DLD1 (cell line): ENCODE measurements at regions not wholly inside any gene's neighbourhood (a gene's known extent, or its start where the extent isn't known, plus 50 kb on each side); places are given as distances from the start of the nearest gene placed in this dataset.

ENCODE experiments used
- in situ Hi-C: cut with HindIII; loops from 2 replicates; pipeline ENCODE4 v1.10.0; 2017; ENCODE audit warnings: low sequenced_read_pairs

- in situ Hi-C loops = no loop called here
These were observed 92.5 kb downstream of the KLF6 start for GRCh38 chr10:3692387-3692999.

GRCh38 chr10:3691482-3691881 is 93.5 kb downstream of the KLF6 start:
- in situ Hi-C loops = no loop called here

- in situ Hi-C loops = no loop called here
These were observed 95.0 kb downstream of the KLF6 start for GRCh38 chr10:3689871-3690510.

- in situ Hi-C loops = no loop called here
These were observed 97.4 kb downstream of the KLF6 start for GRCh38 chr10:3687510-3688081.

GRCh38 chr10:3685384-3685783 is 99.6 kb downstream of the KLF6 start:
- in situ Hi-C loops = no loop called here

GRCh38 chr10:3684891-3685290 is 100.1 kb downstream of the KLF6 start:
- in situ Hi-C loops = no loop called here

- in situ Hi-C loops = no loop called here
These were observed 101.4 kb downstream of the KLF6 start for GRCh38 chr10:3683560-3683959.

GRCh38 chr10:3682745-3683144 is 102.3 kb downstream of the KLF6 start:
- in situ Hi-C loops = no loop called here

GRCh38 chr10:3681642-3682554 is 103.1 kb downstream of the KLF6 start:
- in situ Hi-C loops = no loop called here

GRCh38 chr10:3679950-3680629 is 104.9 kb downstream of the KLF6 start:
- in situ Hi-C loops = no loop called here

- in situ Hi-C loops = no loop called here
These were observed 106.3 kb downstream of the KLF6 start for GRCh38 chr10:3678629-3679227.

- in situ Hi-C loops = no loop called here
These were observed 108.4 kb downstream of the KLF6 start for GRCh38 chr10:3676564-3676963.

GRCh38 chr10:3672220-3672619 is 112.8 kb downstream of the KLF6 start:
- in situ Hi-C loops = no loop called here

- in situ Hi-C loops = no loop called here
These were observed 113.5 kb downstream of the KLF6 start for GRCh38 chr10:3671386-3671955.

- in situ Hi-C loops = no loop called here
These were observed 116.1 kb downstream of the KLF6 start for GRCh38 chr10:3668966-3669330.

GRCh38 chr10:3668276-3668965 is 116.6 kb downstream of the KLF6 start:
- in situ Hi-C loops = no loop called here

- in situ Hi-C loops = no loop called here
These were observed 118.3 kb downstream of the KLF6 start for GRCh38 chr10:3666525-3667302.

- in situ Hi-C loops = no loop called here
These were observed 119.6 kb downstream of the KLF6 start for GRCh38 chr10:3665316-3665908.

- in situ Hi-C loops = no loop called here
These were observed 122.2 kb downstream of the KLF6 start for GRCh38 chr10:3662775-3663174.
